B cell (primary cell): ENCODE measurements at regions not wholly inside any gene's neighbourhood (a gene's known extent, or its start where the extent isn't known, plus 50 kb on each side); places are given as distances from the start of the nearest gene placed in this dataset.

ENCODE experiments used
- ATAC-seq: fragments of 200-7000 bp; cut with Tn5 transposase; one replicate; pipeline ENCODE4 v1.10.0; 2021; ENCODE audit warnings: low read depth, mild to moderate bottlenecking, moderate number of reproducible peaks, moderate library complexity
- CTCF ChIA-PET: fragments of 350-600 bp; sonication (Branson Sonifier 250); formaldehyde crosslinking; loops from one replicate; lab custom pipeline; 2021; ENCODE audit warnings: antibody characterized with exemption, inconsistent platforms; lab: Charles Lee
- POLR2A ChIA-PET: fragments of 350-600 bp; sonication (Branson Sonifier 250); formaldehyde crosslinking; loops from one replicate; lab custom pipeline; 2021; ENCODE audit warnings: antibody characterized with exemption; lab: Charles Lee
- DNase-seq: peaks from one replicate; pipeline ENCODE4 v3.0.0; 2013
- H2AFZ ChIP-seq: 2 replicates; pipeline ENCODE4 v1.6.1; 2012; ENCODE audit warnings: mild to moderate bottlenecking, low read depth, low read length; ENCODE audit not compliant: insufficient read depth, poor library complexity, severe bottlenecking
- H3K27ac ChIP-seq, 2 donors: 1 replicate in 1 of 2; 2 replicates in 1 of 2; pipeline ENCODE4 v1.5.1; 2012 to 2013; ENCODE audit warnings: low read length in 2 of 2, mild to moderate bottlenecking in 2 of 2, moderate library complexity in 1 of 2
- H3K27me3 ChIP-seq, 4 experiments: fragments of 200-600 bp in 1 of 4; sonication (generic) in 1 of 4; replicated peaks in 1 of 4; 1 replicate in 2 of 4; 2 replicates in 2 of 4; pipeline versions ENCODE4 v1.6.1 to v1.7.0; 2013 to 2016; ENCODE audit warnings: low read length in 3 of 4, mild to moderate bottlenecking in 2 of 4, mixed read lengths in 1 of 4, moderate library complexity in 1 of 4; ENCODE audit not compliant: insufficient read depth in 4 of 4, control insufficient read depth in 3 of 4; ENCODE audit errors: control extremely low read depth in 1 of 4
- H3K36me3 ChIP-seq, 2 experiments: replicated peaks in 1 of 2; 1 replicate in 1 of 2; 2 replicates in 1 of 2; pipeline versions ENCODE4 v1.6.1 to v1.7.1; 2013; ENCODE audit warnings: low read length in 1 of 2; ENCODE audit not compliant: insufficient read depth in 2 of 2, control insufficient read depth in 1 of 2; ENCODE audit errors: control extremely low read depth in 1 of 2, extremely low read depth in 1 of 2
- H3K4me1 ChIP-seq, 2 donors: fragments of 200-600 bp in 1 of 2; sonication (generic) in 1 of 2; 1 replicate in 1 of 2; 2 replicates in 1 of 2; pipeline versions ENCODE4 v1.5.1 to v1.6.1; 2013 to 2017; ENCODE audit warnings: low read length in 2 of 2; ENCODE audit not compliant: control insufficient read depth in 2 of 2, insufficient read depth in 2 of 2
- H3K4me2 ChIP-seq: replicated peaks from 2 replicates; pipeline ENCODE3; 2012; ENCODE audit warnings: mild to moderate bottlenecking, low read depth, low read length; ENCODE audit not compliant: poor library complexity, severe bottlenecking
- H3K4me3 ChIP-seq, 5 experiments: fragments of 200-600 bp in 1 of 5; sonication (generic) in 1 of 5; 1 replicate in 3 of 5; 2 replicates in 2 of 5; pipeline versions ENCODE4 v1.5.1 to v1.7.0; 2011 to 2016; ENCODE audit warnings: low read length in 4 of 5, mild to moderate bottlenecking in 4 of 5, low read depth in 2 of 5, control low read depth in 1 of 5, moderate library complexity in 1 of 5; ENCODE audit not compliant: insufficient read depth in 1 of 5; ENCODE audit errors: control extremely low read depth in 1 of 5, extremely low read depth in 1 of 5
- H3K79me2 ChIP-seq: fragments of 200-600 bp; sonication (generic); one replicate; pipeline ENCODE4 v1.6.0; 2016; ENCODE audit warnings: low read length; ENCODE audit not compliant: control insufficient read depth, insufficient read depth
- H3K9ac ChIP-seq: fragments of 200-600 bp; sonication (generic); 2 replicates; pipeline ENCODE4 v1.6.1; 2017; ENCODE audit warnings: mild to moderate bottlenecking, low read length, moderate library complexity
- H3K9me3 ChIP-seq, 3 donors: one replicate each; pipeline versions ENCODE4 v1.6.1 to v1.7.1; 2013; ENCODE audit warnings: low read length in 2 of 3; ENCODE audit not compliant: control insufficient read depth in 2 of 3, insufficient read depth in 1 of 3; ENCODE audit errors: control extremely low read depth in 1 of 3
- H4K20me1 ChIP-seq: 2 replicates; pipeline ENCODE4 v1.6.0; 2012; ENCODE audit warnings: mild to moderate bottlenecking, low read length; ENCODE audit not compliant: insufficient read depth, control insufficient read depth, poor library complexity, severe bottlenecking
- H3K27ac Mint-ChIP-seq: one replicate; pipeline ENCODE4 v1.8.0; 2021; ENCODE audit warnings: mixed read lengths
- H3K27me3 Mint-ChIP-seq: one replicate; pipeline ENCODE4 v1.8.0; 2021; ENCODE audit warnings: mixed read lengths
- H3K4me1 Mint-ChIP-seq: one replicate; pipeline ENCODE4 v1.8.0; 2021; ENCODE audit warnings: mixed read lengths
- H3K4me3 Mint-ChIP-seq: one replicate; pipeline ENCODE4 v1.8.0; 2021; ENCODE audit warnings: mixed read lengths
- H3K9me3 Mint-ChIP-seq: one replicate; pipeline ENCODE4 v1.8.0; 2022; ENCODE audit warnings: mixed read lengths; ENCODE audit not compliant: insufficient read depth
- EZH2 ChIP-seq: IDR thresholded peaks from 2 replicates; pipeline ENCODE4 v1.6.1; 2012; ENCODE audit warnings: borderline replicate concordance, low read depth, mild to moderate bottlenecking, moderate library complexity, low read length; ENCODE audit not compliant: insufficient read depth, poor library complexity, severe bottlenecking
- WGBS: methylation state at CpG from one replicate; pipeline ENCODE4 v1.1.5; 2013; ENCODE audit warnings: missing lambda C conversion rate; ENCODE audit not compliant: insufficient coverage; 5-methylcytosine and 5-hydroxymethylcytosine counted together
- intact Hi-C: fragments of 100-400 bp; cut with micrococcal nuclease; formaldehyde crosslinking; loops from one replicate; pipeline ENCODE4 v1.10.0; 2022
- TF ChIP-seq, protein P1 (sequence below): fragments of 200-600 bp; IDR thresholded peaks from one replicate; pipeline ENCODE4 v1.8.0; 2022; ENCODE audit warnings: antibody characterized with exemption, mild to moderate bottlenecking

DNA sequence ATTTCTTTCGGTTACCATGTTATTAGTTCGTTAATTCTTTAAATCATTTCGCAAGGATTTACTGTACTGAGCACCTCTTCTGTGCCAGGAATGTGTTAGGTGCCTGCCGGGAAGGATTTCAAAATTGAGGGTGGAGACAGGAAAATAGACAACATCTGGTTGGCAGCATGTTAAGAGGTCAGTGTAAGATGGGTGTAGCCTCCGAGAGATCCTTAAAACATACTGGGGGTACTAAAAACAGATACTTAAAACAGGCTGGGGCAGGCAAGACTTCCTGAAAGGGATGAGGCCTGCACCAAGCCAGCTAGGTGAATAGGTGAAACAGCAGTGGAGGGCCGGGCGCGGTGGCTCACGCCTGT lies 178.0 kb upstream of the SGK1 start:
- intact Hi-C loops, result no loop called here
- H4K20me1 ChIP-seq, result no peaks in the 10 kb centered on the region
- H3K4me3 ChIP-seq, result no peak overlapping the region
- no peaks in the 10 kb centered on the region for H3K9me3 ChIP-seq
- Mint-ChIP-seq H3K27ac (no peak overlapping the region), H3K27me3 (no peaks in the 10 kb centered on the region), H3K9me3 (no peaks in the 10 kb centered on the region), H3K4me1 (no peaks in the 10 kb centered on the region), H3K4me3 (no peak overlapping the region)
- H2AFZ ChIP-seq, result no peak overlapping the region
- 100% methylated on average over 5 of the region's 9 CpGs for WGBS
- no peak overlapping the region for H3K9ac ChIP-seq
- H3K4me1 ChIP-seq, result no peaks in the 10 kb centered on the region
- H3K27me3 ChIP-seq, result no peaks in the 10 kb centered on the region
- no peak for TF ChIP-seq EZH2
- TF ChIP-seq, protein P1, sequence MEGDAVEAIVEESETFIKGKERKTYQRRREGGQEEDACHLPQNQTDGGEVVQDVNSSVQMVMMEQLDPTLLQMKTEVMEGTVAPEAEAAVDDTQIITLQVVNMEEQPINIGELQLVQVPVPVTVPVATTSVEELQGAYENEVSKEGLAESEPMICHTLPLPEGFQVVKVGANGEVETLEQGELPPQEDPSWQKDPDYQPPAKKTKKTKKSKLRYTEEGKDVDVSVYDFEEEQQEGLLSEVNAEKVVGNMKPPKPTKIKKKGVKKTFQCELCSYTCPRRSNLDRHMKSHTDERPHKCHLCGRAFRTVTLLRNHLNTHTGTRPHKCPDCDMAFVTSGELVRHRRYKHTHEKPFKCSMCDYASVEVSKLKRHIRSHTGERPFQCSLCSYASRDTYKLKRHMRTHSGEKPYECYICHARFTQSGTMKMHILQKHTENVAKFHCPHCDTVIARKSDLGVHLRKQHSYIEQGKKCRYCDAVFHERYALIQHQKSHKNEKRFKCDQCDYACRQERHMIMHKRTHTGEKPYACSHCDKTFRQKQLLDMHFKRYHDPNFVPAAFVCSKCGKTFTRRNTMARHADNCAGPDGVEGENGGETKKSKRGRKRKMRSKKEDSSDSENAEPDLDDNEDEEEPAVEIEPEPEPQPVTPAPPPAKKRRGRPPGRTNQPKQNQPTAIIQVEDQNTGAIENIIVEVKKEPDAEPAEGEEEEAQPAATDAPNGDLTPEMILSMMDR, result no peak
- ChIA-PET CTCF (no interaction called here), POLR2A (no interaction called here)
- no peak overlapping the region for H3K27ac ChIP-seq
- no peak for ATAC-seq
- no peaks in the 10 kb centered on the region for H3K36me3 ChIP-seq
- DNase-seq, result no peak
- H3K79me2 ChIP-seq, result no peaks in the 10 kb centered on the region
- H3K4me2 ChIP-seq, result no peak overlapping the region

DNA sequence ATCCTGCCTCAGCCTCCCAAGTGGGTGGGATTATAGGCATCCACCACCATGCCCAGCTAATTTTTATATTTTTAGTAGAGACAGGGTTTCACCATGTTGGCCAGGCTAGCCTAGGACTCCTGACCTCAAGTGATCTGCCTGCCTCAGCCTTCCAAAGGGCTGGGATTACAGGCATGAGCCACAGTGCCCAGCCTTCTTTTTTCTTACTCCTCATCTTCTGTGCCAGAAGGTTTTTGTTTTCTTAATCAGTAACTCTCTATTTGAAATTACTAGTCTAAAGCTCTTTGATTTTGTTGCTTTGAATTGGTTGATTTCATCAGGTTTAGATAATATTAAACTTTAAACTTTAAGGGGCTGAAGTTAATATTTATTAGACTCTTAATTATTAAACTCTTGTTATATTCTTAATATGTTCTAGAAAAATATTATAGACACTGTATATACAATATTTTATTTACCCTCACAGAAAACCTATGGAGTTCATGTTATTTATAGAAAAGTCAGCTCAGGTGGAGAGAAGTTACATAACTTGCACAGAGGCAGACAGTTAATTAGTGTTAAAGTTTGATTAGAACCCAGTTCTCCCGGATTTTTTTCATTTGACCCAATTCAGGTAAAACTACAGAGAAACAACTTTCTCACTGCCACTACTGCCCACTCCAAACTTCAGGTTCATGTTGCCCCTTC lies 177.4 kb upstream of the SGK1 start:
- intact Hi-C loops, result no loop called here
- H3K27ac Mint-ChIP-seq, result no peak overlapping the region
- no peaks in the 10 kb centered on the region for H3K4me1 ChIP-seq
- H3K4me3 ChIP-seq, result no peak overlapping the region
- H3K9ac ChIP-seq, result no peak overlapping the region
- no peaks in the 10 kb centered on the region for H3K36me3 ChIP-seq
- H2AFZ ChIP-seq, result no peak overlapping the region
- TF ChIP-seq EZH2, result no peak
- TF ChIP-seq, protein P1, result no peak
- CTCF ChIA-PET, result no interaction called here
- H3K4me2 ChIP-seq, result no peak overlapping the region
- POLR2A ChIA-PET, result interaction anchor here (0.6 kb wide), 1 partner anchor 241 kb away, joined by 5 read pairs; no protein-coding TSS in a partner anchor
- no peaks in the 10 kb centered on the region for H3K4me1 Mint-ChIP-seq
- H3K27ac ChIP-seq, result no peak overlapping the region
- 100% methylated on average over 1 of the region's 1 CpG for WGBS
- no peaks in the 10 kb centered on the region for H3K9me3 Mint-ChIP-seq
- H3K9me3 ChIP-seq, result no peaks in the 10 kb centered on the region
- no peak overlapping the region for H3K4me3 Mint-ChIP-seq
- H3K79me2 ChIP-seq, result no peaks in the 10 kb centered on the region
- DNase-seq (no peak), ATAC-seq (no peak)
- H3K27me3 ChIP-seq, result no peaks in the 10 kb centered on the region
- H4K20me1 ChIP-seq, result no peaks in the 10 kb centered on the region
- no peaks in the 10 kb centered on the region for H3K27me3 Mint-ChIP-seq
